ENCODE measurements at regions not wholly inside any gene's neighbourhood (a gene's known extent, or its start where the extent isn't known, plus 50 kb on each side); places are given as distances from the start of the nearest gene placed in this dataset.

DNA sequence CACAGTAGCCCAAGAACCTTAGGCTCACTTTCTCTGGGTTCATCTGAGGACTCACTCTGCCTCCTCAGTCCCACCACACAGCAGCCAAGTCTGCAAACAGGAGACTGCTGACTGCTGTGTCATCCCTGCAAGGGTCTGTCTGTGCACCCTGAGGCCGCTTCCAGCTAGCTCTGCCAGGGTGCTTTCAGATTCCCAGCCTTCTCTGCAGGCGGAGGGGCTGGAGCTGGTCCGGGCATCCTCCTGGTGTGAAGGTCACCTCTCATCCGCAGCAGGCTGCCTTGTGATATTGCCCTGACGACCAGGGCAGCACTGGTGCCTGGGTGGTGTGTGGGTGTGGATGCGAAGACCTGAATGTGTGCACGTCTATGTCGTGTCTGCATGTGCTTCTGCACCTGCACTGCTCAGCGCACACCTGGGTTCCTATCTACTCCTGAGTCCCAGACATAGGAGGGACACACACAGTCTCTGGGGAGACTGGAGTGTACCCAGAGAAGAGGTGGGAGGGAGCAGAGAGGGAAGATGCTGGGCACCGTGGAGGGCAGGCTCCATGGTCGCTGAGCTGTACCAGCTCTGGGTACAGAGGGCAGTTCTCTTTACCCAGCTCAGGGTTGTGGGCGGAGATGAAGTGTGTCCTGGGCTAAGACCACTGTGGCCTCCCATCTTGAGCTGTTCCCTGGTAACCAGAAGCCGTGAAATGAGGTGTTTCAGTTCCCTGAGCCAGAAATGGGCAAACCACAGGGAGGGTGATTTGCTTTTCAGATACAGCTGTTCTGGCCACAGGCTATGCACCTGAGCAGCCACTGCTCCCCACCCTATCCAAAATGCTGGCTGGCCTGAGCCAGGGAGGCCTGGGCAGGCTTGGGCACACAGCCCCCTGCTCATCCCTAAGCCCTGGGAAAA is 160.9 kb upstream of the CSF3R start:
- TF ChIP-seq, protein P1, sequence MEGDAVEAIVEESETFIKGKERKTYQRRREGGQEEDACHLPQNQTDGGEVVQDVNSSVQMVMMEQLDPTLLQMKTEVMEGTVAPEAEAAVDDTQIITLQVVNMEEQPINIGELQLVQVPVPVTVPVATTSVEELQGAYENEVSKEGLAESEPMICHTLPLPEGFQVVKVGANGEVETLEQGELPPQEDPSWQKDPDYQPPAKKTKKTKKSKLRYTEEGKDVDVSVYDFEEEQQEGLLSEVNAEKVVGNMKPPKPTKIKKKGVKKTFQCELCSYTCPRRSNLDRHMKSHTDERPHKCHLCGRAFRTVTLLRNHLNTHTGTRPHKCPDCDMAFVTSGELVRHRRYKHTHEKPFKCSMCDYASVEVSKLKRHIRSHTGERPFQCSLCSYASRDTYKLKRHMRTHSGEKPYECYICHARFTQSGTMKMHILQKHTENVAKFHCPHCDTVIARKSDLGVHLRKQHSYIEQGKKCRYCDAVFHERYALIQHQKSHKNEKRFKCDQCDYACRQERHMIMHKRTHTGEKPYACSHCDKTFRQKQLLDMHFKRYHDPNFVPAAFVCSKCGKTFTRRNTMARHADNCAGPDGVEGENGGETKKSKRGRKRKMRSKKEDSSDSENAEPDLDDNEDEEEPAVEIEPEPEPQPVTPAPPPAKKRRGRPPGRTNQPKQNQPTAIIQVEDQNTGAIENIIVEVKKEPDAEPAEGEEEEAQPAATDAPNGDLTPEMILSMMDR (IDR thresholded peaks at IDR 0.05): no peak
- TF ChIP-seq POLR2A (IDR thresholded peaks at IDR 0.05): no peak

Measured in transverse colon (tissue), 3 donors.